GM13976 (cell line): ENCODE measurements at regions not wholly inside any gene's neighbourhood (a gene's known extent, or its start where the extent isn't known, plus 50 kb on each side); places are given as distances from the start of the nearest gene placed in this dataset.

Source experiments
- DNase-seq: peaks from one replicate; pipeline ENCODE4 v3.0.0; 2012; ENCODE audit warnings: low spot score
- in situ Hi-C: fragments of 300-500 bp; cut with MboI; formaldehyde crosslinking; loops from one replicate; pipeline ENCODE4 v1.12.0; 2022; ENCODE audit warnings: low sequenced_read_pairs, mixed read lengths, inconsistent platforms; ENCODE audit not compliant: unreplicated experiment
- TF ChIP-seq, protein P1 (sequence below): IDR thresholded peaks from 2 replicates; pipeline ENCODE4 v1.5.1; 2012; ENCODE audit warnings: borderline replicate concordance, mild to moderate bottlenecking; ENCODE audit not compliant: insufficient read depth; ENCODE audit errors: extremely low read depth, missing control alignments, control extremely low read depth

DNA sequence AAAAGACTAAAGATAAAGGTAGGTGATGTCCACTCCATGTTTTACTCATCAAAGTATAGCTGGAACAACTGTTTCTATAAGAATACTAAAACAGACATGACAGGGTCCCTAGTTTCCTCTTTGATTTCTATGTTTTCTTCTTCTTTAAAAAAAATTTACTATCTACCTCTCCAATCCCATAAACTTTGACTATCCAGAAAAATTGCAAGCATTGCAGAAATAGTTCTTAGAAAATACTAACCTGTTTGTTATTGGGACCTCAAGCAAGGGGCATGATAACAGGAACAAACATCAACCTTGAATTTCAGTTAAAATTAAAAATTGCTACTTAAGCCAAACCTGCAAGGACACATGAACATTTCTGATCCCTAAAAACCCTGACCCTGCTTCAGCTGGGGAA, 1226.5 kb downstream of the C4orf33 start:
- no peak for DNase-seq
- TF ChIP-seq, protein P1, sequence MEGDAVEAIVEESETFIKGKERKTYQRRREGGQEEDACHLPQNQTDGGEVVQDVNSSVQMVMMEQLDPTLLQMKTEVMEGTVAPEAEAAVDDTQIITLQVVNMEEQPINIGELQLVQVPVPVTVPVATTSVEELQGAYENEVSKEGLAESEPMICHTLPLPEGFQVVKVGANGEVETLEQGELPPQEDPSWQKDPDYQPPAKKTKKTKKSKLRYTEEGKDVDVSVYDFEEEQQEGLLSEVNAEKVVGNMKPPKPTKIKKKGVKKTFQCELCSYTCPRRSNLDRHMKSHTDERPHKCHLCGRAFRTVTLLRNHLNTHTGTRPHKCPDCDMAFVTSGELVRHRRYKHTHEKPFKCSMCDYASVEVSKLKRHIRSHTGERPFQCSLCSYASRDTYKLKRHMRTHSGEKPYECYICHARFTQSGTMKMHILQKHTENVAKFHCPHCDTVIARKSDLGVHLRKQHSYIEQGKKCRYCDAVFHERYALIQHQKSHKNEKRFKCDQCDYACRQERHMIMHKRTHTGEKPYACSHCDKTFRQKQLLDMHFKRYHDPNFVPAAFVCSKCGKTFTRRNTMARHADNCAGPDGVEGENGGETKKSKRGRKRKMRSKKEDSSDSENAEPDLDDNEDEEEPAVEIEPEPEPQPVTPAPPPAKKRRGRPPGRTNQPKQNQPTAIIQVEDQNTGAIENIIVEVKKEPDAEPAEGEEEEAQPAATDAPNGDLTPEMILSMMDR: no peak
- in situ Hi-C loops: no loop called here

DNA sequence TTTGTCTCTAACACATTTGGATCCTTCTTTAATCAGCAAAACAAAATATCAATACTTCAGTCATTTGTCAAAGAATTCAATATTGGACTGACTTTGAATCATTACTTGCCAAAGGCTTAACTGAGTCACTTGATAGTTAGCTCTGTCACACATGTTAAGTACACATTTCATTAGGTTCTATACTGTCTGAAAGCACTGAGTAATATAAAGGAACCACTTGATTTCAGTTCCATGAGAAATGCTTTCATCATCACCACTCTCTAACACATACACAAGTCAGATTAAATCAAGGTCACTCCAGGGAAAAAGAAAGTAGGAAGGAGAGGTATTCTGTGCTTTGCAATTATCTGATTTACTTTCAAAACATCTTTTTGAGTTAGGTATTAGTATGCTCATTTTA, 1233.1 kb downstream of the C4orf33 start:
- TF ChIP-seq, protein P1: no peak
- in situ Hi-C loops: no loop called here
- DNase-seq: no peak

GRCh38 chr4:130333241-130333759, 1237.3 kb downstream of the C4orf33 start:
- in situ Hi-C loops: no loop called here
- DNase-seq: no peak
- TF ChIP-seq, protein P1: no peak

- TF ChIP-seq, protein P1: no peak
- in situ Hi-C loops: no loop called here
- no peak for DNase-seq
Measured at GRCh38 chr4:130335417-130336194, 1239.7 kb downstream of the C4orf33 start.

DNA sequence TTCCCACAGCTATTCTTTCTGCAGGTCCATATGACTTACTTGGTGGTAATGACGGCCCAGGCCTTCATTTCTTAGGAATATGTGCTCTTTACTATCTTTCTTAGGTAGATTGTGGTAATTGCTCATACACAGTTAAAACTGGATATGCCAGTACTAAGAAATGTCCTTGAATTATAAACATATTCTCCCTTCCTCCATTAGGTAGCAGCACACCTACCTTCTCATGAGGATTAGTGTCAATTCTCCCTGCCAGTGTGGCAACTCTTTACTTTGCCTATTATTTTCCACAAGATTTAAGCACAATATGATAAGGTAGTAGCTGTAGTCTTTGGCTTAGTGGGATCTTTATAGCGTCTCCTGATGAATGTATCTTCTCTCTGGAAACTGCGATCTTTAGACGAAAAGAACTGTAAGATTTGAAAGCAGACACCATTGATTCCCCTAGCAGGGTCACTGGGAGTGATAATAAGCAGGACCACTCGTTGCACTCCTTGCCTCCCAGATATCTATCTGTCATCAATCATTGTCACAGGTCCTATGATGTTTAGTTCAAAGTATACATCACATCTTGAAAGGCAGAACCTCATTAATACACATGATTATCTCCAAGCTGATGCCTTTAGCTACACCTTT, 1240.7 kb downstream of the C4orf33 start:
- TF ChIP-seq, protein P1: peak; percentile 43
- in situ Hi-C loops: no loop called here
- DNase-seq: no peak

DNA sequence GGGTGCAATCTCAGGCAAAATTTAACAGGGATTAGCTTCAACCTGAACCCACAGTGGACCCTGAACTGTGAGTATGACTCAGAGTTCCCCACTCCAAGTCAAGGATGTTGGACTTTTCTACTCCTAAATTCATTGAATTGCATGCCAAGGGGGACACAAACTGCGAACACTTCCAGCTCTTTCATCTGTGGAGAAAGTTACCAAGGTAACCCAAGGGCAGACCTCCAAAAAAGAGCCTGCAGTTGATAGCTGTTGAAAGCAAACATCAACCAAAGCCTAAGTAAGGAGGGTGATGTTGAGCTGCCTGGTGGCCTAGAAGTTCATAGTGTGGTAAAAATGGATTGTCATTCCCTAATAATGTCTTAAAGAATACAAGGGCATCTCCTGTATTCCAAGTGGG, 1242.9 kb downstream of the C4orf33 start:
- DNase-seq: no peak
- in situ Hi-C loops: no loop called here
- TF ChIP-seq, protein P1: no peak
